B cell (primary cell): ENCODE measurements at regions not wholly inside any gene's neighbourhood (a gene's known extent, or its start where the extent isn't known, plus 50 kb on each side); places are given as distances from the start of the nearest gene placed in this dataset.

Source experiments
- ATAC-seq: fragments of 200-7000 bp; cut with Tn5 transposase; one replicate; pipeline ENCODE4 v1.10.0; 2021; ENCODE audit warnings: low read depth, mild to moderate bottlenecking, moderate number of reproducible peaks, moderate library complexity
- CTCF ChIA-PET: fragments of 350-600 bp; sonication (Branson Sonifier 250); formaldehyde crosslinking; loops from one replicate; lab custom pipeline; 2021; ENCODE audit warnings: antibody characterized with exemption, inconsistent platforms; lab: Charles Lee
- POLR2A ChIA-PET: fragments of 350-600 bp; sonication (Branson Sonifier 250); formaldehyde crosslinking; loops from one replicate; lab custom pipeline; 2021; ENCODE audit warnings: antibody characterized with exemption; lab: Charles Lee
- DNase-seq: peaks from one replicate; pipeline ENCODE4 v3.0.0; 2013
- H2AFZ ChIP-seq: 2 replicates; pipeline ENCODE4 v1.6.1; 2012; ENCODE audit warnings: mild to moderate bottlenecking, low read depth, low read length; ENCODE audit not compliant: insufficient read depth, poor library complexity, severe bottlenecking
- H3K27ac ChIP-seq, 2 donors: 1 replicate in 1 of 2; 2 replicates in 1 of 2; pipeline ENCODE4 v1.5.1; 2012 to 2013; ENCODE audit warnings: low read length in 2 of 2, mild to moderate bottlenecking in 2 of 2, moderate library complexity in 1 of 2
- H3K27me3 ChIP-seq, 4 experiments: fragments of 200-600 bp in 1 of 4; sonication (generic) in 1 of 4; replicated peaks in 1 of 4; 1 replicate in 2 of 4; 2 replicates in 2 of 4; pipeline versions ENCODE4 v1.6.1 to v1.7.0; 2013 to 2016; ENCODE audit warnings: low read length in 3 of 4, mild to moderate bottlenecking in 2 of 4, mixed read lengths in 1 of 4, moderate library complexity in 1 of 4; ENCODE audit not compliant: insufficient read depth in 4 of 4, control insufficient read depth in 3 of 4; ENCODE audit errors: control extremely low read depth in 1 of 4
- H3K36me3 ChIP-seq, 2 experiments: replicated peaks in 1 of 2; 1 replicate in 1 of 2; 2 replicates in 1 of 2; pipeline versions ENCODE4 v1.6.1 to v1.7.1; 2013; ENCODE audit warnings: low read length in 1 of 2; ENCODE audit not compliant: insufficient read depth in 2 of 2, control insufficient read depth in 1 of 2; ENCODE audit errors: control extremely low read depth in 1 of 2, extremely low read depth in 1 of 2
- H3K4me1 ChIP-seq, 2 donors: fragments of 200-600 bp in 1 of 2; sonication (generic) in 1 of 2; 1 replicate in 1 of 2; 2 replicates in 1 of 2; pipeline versions ENCODE4 v1.5.1 to v1.6.1; 2013 to 2017; ENCODE audit warnings: low read length in 2 of 2; ENCODE audit not compliant: control insufficient read depth in 2 of 2, insufficient read depth in 2 of 2
- H3K4me2 ChIP-seq: replicated peaks from 2 replicates; pipeline ENCODE3; 2012; ENCODE audit warnings: mild to moderate bottlenecking, low read depth, low read length; ENCODE audit not compliant: poor library complexity, severe bottlenecking
- H3K4me3 ChIP-seq, 5 experiments: fragments of 200-600 bp in 1 of 5; sonication (generic) in 1 of 5; 1 replicate in 3 of 5; 2 replicates in 2 of 5; pipeline versions ENCODE4 v1.5.1 to v1.7.0; 2011 to 2016; ENCODE audit warnings: low read length in 4 of 5, mild to moderate bottlenecking in 4 of 5, low read depth in 2 of 5, control low read depth in 1 of 5, moderate library complexity in 1 of 5; ENCODE audit not compliant: insufficient read depth in 1 of 5; ENCODE audit errors: control extremely low read depth in 1 of 5, extremely low read depth in 1 of 5
- H3K79me2 ChIP-seq: fragments of 200-600 bp; sonication (generic); one replicate; pipeline ENCODE4 v1.6.0; 2016; ENCODE audit warnings: low read length; ENCODE audit not compliant: control insufficient read depth, insufficient read depth
- H3K9ac ChIP-seq: fragments of 200-600 bp; sonication (generic); 2 replicates; pipeline ENCODE4 v1.6.1; 2017; ENCODE audit warnings: mild to moderate bottlenecking, low read length, moderate library complexity
- H3K9me3 ChIP-seq, 3 donors: one replicate each; pipeline versions ENCODE4 v1.6.1 to v1.7.1; 2013; ENCODE audit warnings: low read length in 2 of 3; ENCODE audit not compliant: control insufficient read depth in 2 of 3, insufficient read depth in 1 of 3; ENCODE audit errors: control extremely low read depth in 1 of 3
- H4K20me1 ChIP-seq: 2 replicates; pipeline ENCODE4 v1.6.0; 2012; ENCODE audit warnings: mild to moderate bottlenecking, low read length; ENCODE audit not compliant: insufficient read depth, control insufficient read depth, poor library complexity, severe bottlenecking
- H3K27ac Mint-ChIP-seq: one replicate; pipeline ENCODE4 v1.8.0; 2021; ENCODE audit warnings: mixed read lengths
- H3K27me3 Mint-ChIP-seq: one replicate; pipeline ENCODE4 v1.8.0; 2021; ENCODE audit warnings: mixed read lengths
- H3K4me1 Mint-ChIP-seq: one replicate; pipeline ENCODE4 v1.8.0; 2021; ENCODE audit warnings: mixed read lengths
- H3K4me3 Mint-ChIP-seq: one replicate; pipeline ENCODE4 v1.8.0; 2021; ENCODE audit warnings: mixed read lengths
- H3K9me3 Mint-ChIP-seq: one replicate; pipeline ENCODE4 v1.8.0; 2022; ENCODE audit warnings: mixed read lengths; ENCODE audit not compliant: insufficient read depth
- CTCF ChIP-seq: fragments of 200-600 bp; IDR thresholded peaks from one replicate; pipeline ENCODE4 v1.8.0; 2022; ENCODE audit warnings: antibody characterized with exemption, mild to moderate bottlenecking
- EZH2 ChIP-seq: IDR thresholded peaks from 2 replicates; pipeline ENCODE4 v1.6.1; 2012; ENCODE audit warnings: borderline replicate concordance, low read depth, mild to moderate bottlenecking, moderate library complexity, low read length; ENCODE audit not compliant: insufficient read depth, poor library complexity, severe bottlenecking
- WGBS: methylation state at CpG from one replicate; pipeline ENCODE4 v1.1.5; 2013; ENCODE audit warnings: missing lambda C conversion rate; ENCODE audit not compliant: insufficient coverage; 5-methylcytosine and 5-hydroxymethylcytosine counted together
- intact Hi-C: fragments of 100-400 bp; cut with micrococcal nuclease; formaldehyde crosslinking; loops from one replicate; pipeline ENCODE4 v1.10.0; 2022

- intact Hi-C loops = no loop called here
- DNase-seq (no peak), ATAC-seq (no peak)
- Histone ChIP-seq H3K27me3 (peaks cover 0 to 12% (median 0%) of the 10 kb centered on the region in 4 experiments), H2AFZ (no peak overlapping the region), H3K36me3 (no peaks in the 10 kb centered on the region), H3K4me1 (no peaks in the 10 kb centered on the region), H3K9me3 (peaks cover 0 to 7% (median 0%) of the 10 kb centered on the region in 3 donors), H3K27ac (no peak overlapping the region), H3K9ac (no peak overlapping the region), H3K4me3 (no peak overlapping the region), H4K20me1 (no peaks in the 10 kb centered on the region), H3K4me2 (no peak overlapping the region), H3K79me2 (no peaks in the 10 kb centered on the region)
- TF ChIP-seq CTCF (no peak), EZH2 (no peak)
- H3K27ac Mint-ChIP-seq = no peak overlapping the region
- H3K9me3 Mint-ChIP-seq = no peaks in the 10 kb centered on the region
- 88% methylated on average over 5 of the region's 12 CpGs for WGBS
- H3K4me3 Mint-ChIP-seq = no peak overlapping the region
- CTCF ChIA-PET = interaction anchor here (0.7 kb wide), 1 partner anchor 777 kb away, joined by 3 read pairs; no protein-coding TSS in a partner anchor
- H3K4me1 Mint-ChIP-seq = peaks cover 3% of the 10 kb centered on the region
- POLR2A ChIA-PET = no interaction called here
- H3K27me3 Mint-ChIP-seq = peaks cover 34% of the 10 kb centered on the region
Measured at GRCh38 chr5:38190111-38190510, 68.2 kb upstream of the EGFLAM start.

GRCh38 chr5:38189081-38189504 is 69.3 kb upstream of the EGFLAM start:
- H4K20me1 ChIP-seq = no peaks in the 10 kb centered on the region

More at GRCh38 chr5:38189081-38189504, 69.3 kb upstream of the EGFLAM start:
- DNase-seq (no peak), ATAC-seq (no peak)
- no peak overlapping the region for H3K27ac ChIP-seq
- Mint-ChIP-seq H3K4me3 (no peak overlapping the region), H3K27me3 (peaks cover 25% of the 10 kb centered on the region), H3K27ac (no peak overlapping the region), H3K9me3 (no peaks in the 10 kb centered on the region), H3K4me1 (peaks cover 3% of the 10 kb centered on the region)
- H3K36me3 ChIP-seq = no peaks in the 10 kb centered on the region
- H3K9ac ChIP-seq = no peak overlapping the region
- WGBS = 77% methylated on average over 12 of the region's 12 CpGs
- H2AFZ ChIP-seq = no peak overlapping the region
- ChIA-PET POLR2A (no interaction called here), CTCF (interaction anchor here (1.0 kb wide), 1 partner anchor 28 kb away, joined by 3 read pairs; no protein-coding TSS in a partner anchor)
- H3K4me2 ChIP-seq = no peak overlapping the region
- peaks cover 0 to 4% (median 0%) of the 10 kb centered on the region in 4 experiments for H3K27me3 ChIP-seq
- no peak overlapping the region for H3K4me3 ChIP-seq
- TF ChIP-seq CTCF = no peak
- no peak for TF ChIP-seq EZH2
- H3K4me1 ChIP-seq = no peaks in the 10 kb centered on the region
- H3K79me2 ChIP-seq = no peaks in the 10 kb centered on the region
- intact Hi-C loops = no loop called here
- H3K9me3 ChIP-seq = peaks cover 0 to 7% (median 0%) of the 10 kb centered on the region in 3 donors
